HEK293 (cell line): ENCODE measurements at regions not wholly inside any gene's neighbourhood (a gene's known extent, or its start where the extent isn't known, plus 50 kb on each side); places are given as distances from the start of the nearest gene placed in this dataset.

Source experiments
- CTCF ChIA-PET: fragments of 350-600 bp; formaldehyde crosslinking; extraction: SDS; loops from one replicate; lab custom pipeline; 2021; ENCODE audit warnings: antibody characterized with exemption; lab: Yijun Ruan, JAX
- POLR2A ChIA-PET: fragments of 300-600 bp; formaldehyde crosslinking; extraction: SDS; loops from one replicate; lab custom pipeline; 2020; ENCODE audit warnings: antibody characterized with exemption, inconsistent platforms; lab: Yijun Ruan, JAX
- H3K27ac ChIP-seq: fragments of 200-500 bp; sonication (Bioruptor generic); 2 replicates; pipeline ENCODE4 v1.5.1; 2014; ENCODE audit warnings: low read depth, low read length, control low read depth, inconsistent platforms; ENCODE audit errors: extremely low read depth
- H3K36me3 ChIP-seq, 2 experiments: fragments of 200-500 bp in 1 of 2; sonication (Bioruptor generic) in 1 of 2; 1 replicate in 1 of 2; 2 replicates in 1 of 2; pipeline ENCODE4 v1.5.1; 2014 to 2017; ENCODE audit warnings: inconsistent platforms in 2 of 2, low read length in 2 of 2; ENCODE audit not compliant: control insufficient read depth in 2 of 2, insufficient read depth in 1 of 2
- H3K4me1 ChIP-seq: fragments of 200-500 bp; sonication (Bioruptor generic); 2 replicates; pipeline ENCODE4 v1.5.1; 2014; ENCODE audit warnings: mild to moderate bottlenecking, low read length, inconsistent platforms; ENCODE audit not compliant: control insufficient read depth, insufficient read depth
- H3K4me3 ChIP-seq: 2 replicates; pipeline ENCODE4 v1.5.1; 2011; ENCODE audit warnings: low read depth, mild to moderate bottlenecking, control low read depth, low read length, moderate library complexity
- H3K9me3 ChIP-seq: fragments of 200-500 bp; sonication (Bioruptor generic); 2 replicates; pipeline ENCODE4 v1.5.1; 2014; ENCODE audit warnings: low read depth, low read length, inconsistent platforms; ENCODE audit not compliant: control insufficient read depth, insufficient read depth
- GLIS2 ChIP-seq: fragments of 450-650 bp; formaldehyde crosslinking; IDR thresholded peaks from 2 replicates; pipeline ENCODE4 v1.5.1; 2016; ENCODE audit warnings: missing biosample characterization, missing genetic modification characterization
- IKZF3 ChIP-seq: fragments of 450-650 bp; IDR thresholded peaks from 2 replicates; pipeline ENCODE4 v1.5.0; 2018; ENCODE audit warnings: missing biosample characterization, mild to moderate bottlenecking, missing genetic modification characterization, moderate library complexity
- ZFP69B ChIP-seq: fragments of 450-650 bp; formaldehyde crosslinking; IDR thresholded peaks from 2 replicates; pipeline ENCODE4 v1.5.1; 2016; ENCODE audit warnings: missing biosample characterization, missing genetic modification characterization
- ZNF132 ChIP-seq: fragments of 450-650 bp; formaldehyde crosslinking; IDR thresholded peaks from 2 replicates; pipeline ENCODE4 v1.5.1; 2017; ENCODE audit warnings: missing biosample characterization, missing genetic modification characterization, borderline replicate concordance
- ZNF155 ChIP-seq: fragments of 450-650 bp; formaldehyde crosslinking; IDR thresholded peaks from 2 replicates; pipeline ENCODE4 v1.5.1; 2016; ENCODE audit warnings: missing biosample characterization, missing genetic modification characterization
- ZNF174 ChIP-seq: fragments of 450-650 bp; formaldehyde crosslinking; IDR thresholded peaks from 2 replicates; pipeline ENCODE4 v1.5.0; 2017; ENCODE audit warnings: missing biosample characterization, mild to moderate bottlenecking, missing genetic modification characterization
- ZNF184 ChIP-seq: fragments of 450-650 bp; IDR thresholded peaks from 2 replicates; pipeline ENCODE4 v1.5.1; 2018; ENCODE audit warnings: missing biosample characterization, mild to moderate bottlenecking, missing genetic modification characterization
- ZNF473 ChIP-seq: fragments of 450-650 bp; formaldehyde crosslinking; IDR thresholded peaks from 2 replicates; pipeline ENCODE4 v1.5.1; 2017; ENCODE audit warnings: missing biosample characterization, missing genetic modification characterization
- ZNF555 ChIP-seq: fragments of 450-650 bp; formaldehyde crosslinking; conservative IDR thresholded peaks from 2 replicates; pipeline ENCODE4 v1.5.1; 2017; ENCODE audit warnings: missing biosample characterization, mild to moderate bottlenecking, missing genetic modification characterization, inconsistent platforms
- ZNF658 ChIP-seq: fragments of 450-650 bp; formaldehyde crosslinking; IDR thresholded peaks from 2 replicates; pipeline ENCODE4; 2016; ENCODE audit warnings: missing biosample characterization, missing genetic modification characterization
- ZNF837 ChIP-seq: fragments of 450-650 bp; formaldehyde crosslinking; IDR thresholded peaks from 2 replicates; pipeline ENCODE4 v1.5.1; 2016; ENCODE audit warnings: missing biosample characterization, missing genetic modification characterization
- ZSCAN16 ChIP-seq: fragments of 450-650 bp; formaldehyde crosslinking; IDR thresholded peaks from 2 replicates; pipeline ENCODE4 v1.5.1; 2016; ENCODE audit warnings: missing biosample characterization, missing genetic modification characterization
- TF ChIP-seq, protein P1 (sequence below): fragments of 450-650 bp; formaldehyde crosslinking; IDR thresholded peaks from 2 replicates; pipeline ENCODE4 v1.5.1; 2016; ENCODE audit warnings: missing biosample characterization, missing genetic modification characterization
- TF ChIP-seq, protein P2 (sequence below): fragments of 450-650 bp; formaldehyde crosslinking; IDR thresholded peaks from 2 replicates; pipeline ENCODE4 v1.5.1; 2016; ENCODE audit warnings: missing biosample characterization, missing genetic modification characterization
- TF ChIP-seq, protein P3 (sequence below): fragments of 450-650 bp; formaldehyde crosslinking; IDR thresholded peaks from 2 replicates; pipeline ENCODE4 v1.5.1; 2017; ENCODE audit warnings: missing biosample characterization, missing genetic modification characterization
- TF ChIP-seq, protein P4 (sequence below): sonication (generic); formaldehyde crosslinking; IDR thresholded peaks from 2 replicates; pipeline ENCODE4 v1.8.1; 2022; ENCODE audit warnings: mild to moderate bottlenecking, moderate library complexity, missing genetic modification reagents
- TF ChIP-seq, protein P5 (sequence below): fragments of 450-650 bp; formaldehyde crosslinking; IDR thresholded peaks from 2 replicates; pipeline ENCODE4 v1.5.1; 2016; ENCODE audit warnings: missing biosample characterization, missing genetic modification characterization, borderline replicate concordance

DNA sequence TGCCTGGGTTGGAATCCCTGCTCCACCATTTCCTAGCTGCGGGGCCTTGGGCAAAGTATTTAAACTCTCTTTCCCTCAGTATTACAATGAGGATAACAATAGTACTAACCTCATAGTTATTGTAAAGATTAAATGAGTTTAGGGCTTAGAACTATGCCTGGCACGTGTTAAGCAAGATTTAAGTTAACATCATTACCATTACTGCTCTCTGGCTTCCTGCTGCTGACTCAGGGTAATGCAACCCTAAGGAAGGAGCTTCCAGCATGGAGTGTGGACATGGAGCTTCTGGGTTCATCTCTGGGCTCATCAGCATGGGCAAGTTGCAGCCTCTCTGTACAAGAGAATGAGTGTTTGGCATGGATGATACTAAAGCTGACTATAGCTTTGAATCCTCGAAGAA, 374.2 kb upstream of the MAP2 start (continued):
- no peak for TF ChIP-seq ZNF132 (tag by site-specific recombination)
- TF ChIP-seq, protein P1, sequence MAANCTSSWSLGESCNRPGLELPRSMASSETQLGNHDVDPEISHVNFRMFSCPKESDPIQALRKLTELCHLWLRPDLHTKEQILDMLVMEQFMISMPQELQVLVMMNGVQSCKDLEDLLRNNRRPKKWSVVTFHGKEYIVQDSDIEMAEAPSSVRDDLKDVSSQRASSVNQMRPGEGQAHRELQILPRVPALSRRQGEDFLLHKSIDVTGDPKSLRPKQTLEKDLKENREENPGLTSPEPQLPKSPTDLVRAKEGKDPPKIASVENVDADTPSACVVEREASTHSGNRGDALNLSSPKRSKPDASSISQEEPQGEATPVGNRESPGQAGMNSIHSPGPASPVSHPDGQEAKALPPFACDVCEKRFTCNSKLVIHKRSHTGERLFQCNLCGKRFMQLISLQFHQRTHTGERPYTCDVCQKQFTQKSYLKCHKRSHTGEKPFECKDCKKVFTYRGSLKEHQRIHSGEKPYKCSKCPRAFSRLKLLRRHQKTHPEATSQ (tag by site-specific recombination) = no peak

DNA sequence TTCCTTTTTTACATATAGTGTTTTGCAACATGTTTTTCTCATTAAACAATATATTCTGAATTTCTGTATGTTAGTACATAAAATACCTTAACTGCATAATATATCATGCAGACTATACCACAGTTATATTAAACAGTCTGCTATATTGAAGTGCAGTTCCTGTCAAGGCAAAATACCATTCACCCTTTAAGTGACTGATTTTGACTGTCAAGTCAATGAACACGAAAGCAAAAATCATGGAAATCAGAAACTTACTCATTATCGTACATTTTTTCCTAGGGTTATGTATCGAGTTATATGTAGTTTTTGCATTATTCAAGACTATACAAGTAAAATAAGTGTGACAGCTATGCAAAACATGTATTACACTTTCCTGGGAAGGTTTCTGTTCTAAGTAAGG, 361.6 kb upstream of the MAP2 start:
- H3K4me3 ChIP-seq = no peak overlapping the region
- POLR2A ChIA-PET = no interaction called here
- TF ChIP-seq ZNF184 (tag by site-specific recombination) (no peak), GLIS2 (tag by site-specific recombination) (no peak), ZNF155 (no peak), ZNF473 (tag by site-specific recombination) (no peak), ZNF174 (tag by site-specific recombination) (no peak), ZFP69B (no peak), ZNF837 (tag by site-specific recombination) (no peak), ZNF555 (no peak), ZSCAN16 (tag by site-specific recombination) (no peak), ZNF658 (tag by site-specific recombination) (no peak), IKZF3 (tag by site-specific recombination) (no peak)
- TF ChIP-seq, protein P2, sequence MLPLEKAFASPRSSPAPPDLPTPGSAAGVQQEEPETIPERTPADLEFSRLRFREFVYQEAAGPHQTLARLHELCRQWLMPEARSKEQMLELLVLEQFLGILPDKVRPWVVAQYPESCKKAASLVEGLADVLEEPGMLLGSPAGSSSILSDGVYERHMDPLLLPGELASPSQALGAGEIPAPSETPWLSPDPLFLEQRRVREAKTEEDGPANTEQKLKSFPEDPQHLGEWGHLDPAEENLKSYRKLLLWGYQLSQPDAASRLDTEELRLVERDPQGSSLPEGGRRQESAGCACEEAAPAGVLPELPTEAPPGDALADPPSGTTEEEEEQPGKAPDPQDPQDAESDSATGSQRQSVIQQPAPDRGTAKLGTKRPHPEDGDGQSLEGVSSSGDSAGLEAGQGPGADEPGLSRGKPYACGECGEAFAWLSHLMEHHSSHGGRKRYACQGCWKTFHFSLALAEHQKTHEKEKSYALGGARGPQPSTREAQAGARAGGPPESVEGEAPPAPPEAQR (tag by site-specific recombination) = no peak
- TF ChIP-seq, protein P3, sequence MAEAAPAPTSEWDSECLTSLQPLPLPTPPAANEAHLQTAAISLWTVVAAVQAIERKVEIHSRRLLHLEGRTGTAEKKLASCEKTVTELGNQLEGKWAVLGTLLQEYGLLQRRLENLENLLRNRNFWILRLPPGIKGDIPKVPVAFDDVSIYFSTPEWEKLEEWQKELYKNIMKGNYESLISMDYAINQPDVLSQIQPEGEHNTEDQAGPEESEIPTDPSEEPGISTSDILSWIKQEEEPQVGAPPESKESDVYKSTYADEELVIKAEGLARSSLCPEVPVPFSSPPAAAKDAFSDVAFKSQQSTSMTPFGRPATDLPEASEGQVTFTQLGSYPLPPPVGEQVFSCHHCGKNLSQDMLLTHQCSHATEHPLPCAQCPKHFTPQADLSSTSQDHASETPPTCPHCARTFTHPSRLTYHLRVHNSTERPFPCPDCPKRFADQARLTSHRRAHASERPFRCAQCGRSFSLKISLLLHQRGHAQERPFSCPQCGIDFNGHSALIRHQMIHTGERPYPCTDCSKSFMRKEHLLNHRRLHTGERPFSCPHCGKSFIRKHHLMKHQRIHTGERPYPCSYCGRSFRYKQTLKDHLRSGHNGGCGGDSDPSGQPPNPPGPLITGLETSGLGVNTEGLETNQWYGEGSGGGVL (tag by site-specific recombination) = no peak
- TF ChIP-seq, protein P4, sequence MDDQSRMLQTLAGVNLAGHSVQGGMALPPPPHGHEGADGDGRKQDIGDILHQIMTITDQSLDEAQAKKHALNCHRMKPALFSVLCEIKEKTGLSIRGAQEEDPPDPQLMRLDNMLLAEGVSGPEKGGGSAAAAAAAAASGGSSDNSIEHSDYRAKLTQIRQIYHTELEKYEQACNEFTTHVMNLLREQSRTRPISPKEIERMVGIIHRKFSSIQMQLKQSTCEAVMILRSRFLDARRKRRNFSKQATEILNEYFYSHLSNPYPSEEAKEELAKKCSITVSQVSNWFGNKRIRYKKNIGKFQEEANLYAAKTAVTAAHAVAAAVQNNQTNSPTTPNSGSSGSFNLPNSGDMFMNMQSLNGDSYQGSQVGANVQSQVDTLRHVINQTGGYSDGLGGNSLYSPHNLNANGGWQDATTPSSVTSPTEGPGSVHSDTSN = no peak
- TF ChIP-seq, protein P5, sequence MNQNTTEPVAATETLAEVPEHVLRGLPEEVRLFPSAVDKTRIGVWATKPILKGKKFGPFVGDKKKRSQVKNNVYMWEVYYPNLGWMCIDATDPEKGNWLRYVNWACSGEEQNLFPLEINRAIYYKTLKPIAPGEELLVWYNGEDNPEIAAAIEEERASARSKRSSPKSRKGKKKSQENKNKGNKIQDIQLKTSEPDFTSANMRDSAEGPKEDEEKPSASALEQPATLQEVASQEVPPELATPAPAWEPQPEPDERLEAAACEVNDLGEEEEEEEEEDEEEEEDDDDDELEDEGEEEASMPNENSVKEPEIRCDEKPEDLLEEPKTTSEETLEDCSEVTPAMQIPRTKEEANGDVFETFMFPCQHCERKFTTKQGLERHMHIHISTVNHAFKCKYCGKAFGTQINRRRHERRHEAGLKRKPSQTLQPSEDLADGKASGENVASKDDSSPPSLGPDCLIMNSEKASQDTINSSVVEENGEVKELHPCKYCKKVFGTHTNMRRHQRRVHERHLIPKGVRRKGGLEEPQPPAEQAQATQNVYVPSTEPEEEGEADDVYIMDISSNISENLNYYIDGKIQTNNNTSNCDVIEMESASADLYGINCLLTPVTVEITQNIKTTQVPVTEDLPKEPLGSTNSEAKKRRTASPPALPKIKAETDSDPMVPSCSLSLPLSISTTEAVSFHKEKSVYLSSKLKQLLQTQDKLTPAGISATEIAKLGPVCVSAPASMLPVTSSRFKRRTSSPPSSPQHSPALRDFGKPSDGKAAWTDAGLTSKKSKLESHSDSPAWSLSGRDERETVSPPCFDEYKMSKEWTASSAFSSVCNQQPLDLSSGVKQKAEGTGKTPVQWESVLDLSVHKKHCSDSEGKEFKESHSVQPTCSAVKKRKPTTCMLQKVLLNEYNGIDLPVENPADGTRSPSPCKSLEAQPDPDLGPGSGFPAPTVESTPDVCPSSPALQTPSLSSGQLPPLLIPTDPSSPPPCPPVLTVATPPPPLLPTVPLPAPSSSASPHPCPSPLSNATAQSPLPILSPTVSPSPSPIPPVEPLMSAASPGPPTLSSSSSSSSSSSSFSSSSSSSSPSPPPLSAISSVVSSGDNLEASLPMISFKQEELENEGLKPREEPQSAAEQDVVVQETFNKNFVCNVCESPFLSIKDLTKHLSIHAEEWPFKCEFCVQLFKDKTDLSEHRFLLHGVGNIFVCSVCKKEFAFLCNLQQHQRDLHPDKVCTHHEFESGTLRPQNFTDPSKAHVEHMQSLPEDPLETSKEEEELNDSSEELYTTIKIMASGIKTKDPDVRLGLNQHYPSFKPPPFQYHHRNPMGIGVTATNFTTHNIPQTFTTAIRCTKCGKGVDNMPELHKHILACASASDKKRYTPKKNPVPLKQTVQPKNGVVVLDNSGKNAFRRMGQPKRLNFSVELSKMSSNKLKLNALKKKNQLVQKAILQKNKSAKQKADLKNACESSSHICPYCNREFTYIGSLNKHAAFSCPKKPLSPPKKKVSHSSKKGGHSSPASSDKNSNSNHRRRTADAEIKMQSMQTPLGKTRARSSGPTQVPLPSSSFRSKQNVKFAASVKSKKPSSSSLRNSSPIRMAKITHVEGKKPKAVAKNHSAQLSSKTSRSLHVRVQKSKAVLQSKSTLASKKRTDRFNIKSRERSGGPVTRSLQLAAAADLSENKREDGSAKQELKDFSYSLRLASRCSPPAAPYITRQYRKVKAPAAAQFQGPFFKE (tag by site-specific recombination) = no peak
- TF ChIP-seq, all 188 proteins: peak for 0
- CTCF ChIA-PET = interaction anchor here (0.7 kb wide), 1 partner anchor 1358 kb away, joined by 3 read pairs; no protein-coding TSS in a partner anchor
- no peaks in the 10 kb centered on the region for H3K9me3 ChIP-seq
- H3K36me3 ChIP-seq = no peaks in the 10 kb centered on the region
- no peaks in the 10 kb centered on the region for H3K4me1 ChIP-seq
- H3K27ac ChIP-seq = no peak overlapping the region
